Progenitor cell of endocrine pancreas (in vitro differentiated cells): ENCODE measurements at regions not wholly inside any gene's neighbourhood (a gene's known extent, or its start where the extent isn't known, plus 50 kb on each side); places are given as distances from the start of the nearest gene placed in this dataset.

Source experiments
- DNase-seq: peaks from one replicate; pipeline ENCODE4 v3.0.0; 2021; ENCODE audit warnings: low spot score; ENCODE audit not compliant: unreplicated experiment
- H3K27ac Mint-ChIP-seq: 2 replicates; pipeline ENCODE4 v1.8.0; 2021; ENCODE audit warnings: mild to moderate bottlenecking, moderate library complexity, mixed read lengths
- H3K27me3 Mint-ChIP-seq: 2 replicates; pipeline ENCODE4 v1.8.0; 2021; ENCODE audit warnings: mixed read lengths
- H3K36me3 Mint-ChIP-seq: 2 replicates; pipeline ENCODE4 v1.8.0; 2022; ENCODE audit warnings: mixed read lengths; ENCODE audit not compliant: insufficient read depth
- H3K4me1 Mint-ChIP-seq: 2 replicates; pipeline ENCODE4 v1.8.0; 2021; ENCODE audit warnings: low read depth, mixed read lengths
- H3K4me3 Mint-ChIP-seq: 2 replicates; pipeline ENCODE4 v1.8.0; 2021; ENCODE audit warnings: low read depth, mild to moderate bottlenecking, moderate library complexity, mixed read lengths
- H3K9me3 Mint-ChIP-seq: 2 replicates; pipeline ENCODE4 v1.8.0; 2021; ENCODE audit warnings: low read depth, mixed read lengths
- TF ChIP-seq, protein P1 (sequence below): fragments of 200-600 bp; sonication (generic); IDR thresholded peaks from one replicate; pipeline ENCODE4 v1.5.0; 2021; ENCODE audit warnings: antibody characterized with exemption, mild to moderate bottlenecking; ENCODE audit not compliant: unreplicated experiment

DNA sequence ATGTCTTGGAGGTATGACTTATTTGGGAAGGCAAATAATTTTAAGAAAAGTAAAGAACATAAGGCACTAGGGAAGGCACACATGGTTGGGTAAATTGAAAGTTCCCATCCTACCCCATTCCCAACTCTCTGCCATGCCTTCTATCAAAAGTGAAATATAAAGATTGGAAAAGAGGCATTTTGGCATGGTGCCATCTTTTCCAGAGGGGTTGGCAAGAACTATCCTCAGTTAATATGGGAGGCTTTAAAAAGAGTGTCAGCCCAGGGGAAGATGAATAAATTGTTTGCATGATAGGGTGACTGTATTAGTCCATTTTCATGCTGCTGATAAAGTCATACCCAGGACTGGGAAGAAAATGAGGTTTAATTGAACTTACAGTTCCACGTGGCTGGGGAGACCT is 150.8 kb upstream of the BOD1L1 start:
- H3K36me3 Mint-ChIP-seq: no peaks in the 10 kb centered on the region
- no peak overlapping the region for H3K4me3 Mint-ChIP-seq
- no peak overlapping the region for H3K27ac Mint-ChIP-seq
- peaks cover 17% of the 10 kb centered on the region for H3K9me3 Mint-ChIP-seq
- H3K4me1 Mint-ChIP-seq: no peaks in the 10 kb centered on the region
- H3K27me3 Mint-ChIP-seq: no peaks in the 10 kb centered on the region
- TF ChIP-seq, protein P1, sequence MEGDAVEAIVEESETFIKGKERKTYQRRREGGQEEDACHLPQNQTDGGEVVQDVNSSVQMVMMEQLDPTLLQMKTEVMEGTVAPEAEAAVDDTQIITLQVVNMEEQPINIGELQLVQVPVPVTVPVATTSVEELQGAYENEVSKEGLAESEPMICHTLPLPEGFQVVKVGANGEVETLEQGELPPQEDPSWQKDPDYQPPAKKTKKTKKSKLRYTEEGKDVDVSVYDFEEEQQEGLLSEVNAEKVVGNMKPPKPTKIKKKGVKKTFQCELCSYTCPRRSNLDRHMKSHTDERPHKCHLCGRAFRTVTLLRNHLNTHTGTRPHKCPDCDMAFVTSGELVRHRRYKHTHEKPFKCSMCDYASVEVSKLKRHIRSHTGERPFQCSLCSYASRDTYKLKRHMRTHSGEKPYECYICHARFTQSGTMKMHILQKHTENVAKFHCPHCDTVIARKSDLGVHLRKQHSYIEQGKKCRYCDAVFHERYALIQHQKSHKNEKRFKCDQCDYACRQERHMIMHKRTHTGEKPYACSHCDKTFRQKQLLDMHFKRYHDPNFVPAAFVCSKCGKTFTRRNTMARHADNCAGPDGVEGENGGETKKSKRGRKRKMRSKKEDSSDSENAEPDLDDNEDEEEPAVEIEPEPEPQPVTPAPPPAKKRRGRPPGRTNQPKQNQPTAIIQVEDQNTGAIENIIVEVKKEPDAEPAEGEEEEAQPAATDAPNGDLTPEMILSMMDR: no peak
- DNase-seq: no peak

DNA sequence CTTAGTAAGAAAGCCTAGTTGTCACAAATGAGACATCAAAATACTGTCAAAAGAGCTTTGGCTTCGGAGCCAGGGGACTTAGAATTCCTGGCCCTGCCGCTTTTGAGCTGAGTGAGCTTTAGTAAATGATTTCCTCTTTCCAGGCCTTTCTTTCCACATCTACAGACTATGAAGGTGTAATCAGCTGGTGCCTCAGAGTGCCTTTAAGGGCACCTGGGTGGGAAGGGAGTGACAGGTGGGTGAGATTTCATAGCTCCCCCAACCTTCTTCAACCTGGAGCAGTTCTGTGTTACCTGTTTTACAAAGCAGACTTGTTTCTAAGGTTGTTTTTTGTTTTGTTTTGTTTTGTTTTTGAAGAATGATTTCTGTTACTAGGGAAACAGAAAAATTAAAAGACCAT is 154.7 kb upstream of the BOD1L1 start:
- H3K27me3 Mint-ChIP-seq: no peaks in the 10 kb centered on the region
- DNase-seq: no peak
- no peaks in the 10 kb centered on the region for H3K4me1 Mint-ChIP-seq
- peaks cover under 1% of the 10 kb centered on the region for H3K9me3 Mint-ChIP-seq
- no peaks in the 10 kb centered on the region for H3K36me3 Mint-ChIP-seq
- H3K4me3 Mint-ChIP-seq: no peak overlapping the region
- no peak overlapping the region for H3K27ac Mint-ChIP-seq
- TF ChIP-seq, protein P1: no peak

DNA sequence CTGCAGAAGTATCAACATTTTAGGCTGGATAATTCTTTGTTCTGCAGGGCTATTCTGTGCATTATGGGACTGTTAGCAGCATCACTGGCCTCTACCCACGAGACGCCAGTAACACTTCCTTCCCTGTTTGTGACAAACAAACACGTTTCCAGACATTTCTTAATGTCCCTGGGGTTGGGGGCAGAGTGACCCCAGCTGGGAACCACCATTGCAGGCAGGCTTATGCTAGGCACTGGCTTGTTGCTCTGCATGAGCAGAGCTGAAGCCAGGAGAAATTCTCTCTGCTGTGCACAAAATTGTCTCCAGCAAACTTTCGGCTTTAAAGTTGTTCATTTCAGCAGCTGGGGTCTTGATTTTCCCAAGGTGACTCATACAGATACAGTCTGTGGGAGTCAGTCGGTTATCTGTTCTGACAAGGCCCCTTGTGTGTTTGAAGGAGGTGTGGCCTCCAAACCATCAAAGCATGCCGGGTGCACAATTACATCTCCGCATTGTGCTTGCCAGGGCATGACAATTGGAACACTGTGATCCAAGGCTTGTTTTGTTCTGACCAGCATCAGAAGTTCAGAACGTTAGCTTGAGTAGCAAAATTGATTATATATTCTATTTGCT is 156.4 kb upstream of the BOD1L1 start:
- DNase-seq: no peak
- H3K27me3 Mint-ChIP-seq: no peaks in the 10 kb centered on the region
- no peaks in the 10 kb centered on the region for H3K36me3 Mint-ChIP-seq
- TF ChIP-seq, protein P1: no peak
- no peaks in the 10 kb centered on the region for H3K9me3 Mint-ChIP-seq
- no peak overlapping the region for H3K4me3 Mint-ChIP-seq
- H3K4me1 Mint-ChIP-seq: no peaks in the 10 kb centered on the region
- H3K27ac Mint-ChIP-seq: no peak overlapping the region

DNA sequence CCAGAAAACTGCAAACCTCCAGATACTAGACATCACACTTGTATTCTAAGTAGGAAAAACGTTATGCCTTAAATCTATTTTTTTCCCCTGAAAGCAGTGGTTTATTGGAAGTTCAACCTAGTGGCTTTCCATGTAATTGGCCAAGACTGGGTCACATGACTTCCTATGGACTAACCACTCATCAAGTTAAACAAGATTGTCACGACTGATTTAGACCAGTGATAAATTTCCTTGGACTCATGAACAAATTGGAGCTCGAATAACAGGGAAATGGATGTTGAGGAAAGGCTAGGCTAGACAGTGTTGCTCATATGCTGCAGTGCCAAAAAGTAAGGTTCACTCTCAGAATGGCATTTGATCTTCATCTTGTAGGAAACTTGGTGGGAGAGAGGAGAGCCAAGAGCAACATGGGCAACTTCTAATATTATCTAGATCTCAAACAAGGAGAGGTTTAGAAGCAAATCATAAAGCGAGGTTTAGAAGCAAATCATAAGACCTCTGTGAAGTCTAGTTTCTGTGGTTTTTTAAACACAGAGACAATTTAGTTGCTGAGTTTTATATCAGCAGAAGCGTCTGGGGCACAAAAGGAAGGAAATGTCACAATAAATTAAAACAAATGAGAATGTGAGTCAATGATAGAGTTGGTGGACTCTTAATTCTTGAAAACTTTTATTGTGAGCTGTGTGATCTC is 165.6 kb upstream of the BOD1L1 start:
- Mint-ChIP-seq H3K9me3 (peaks cover 2% of the 10 kb centered on the region), H3K27ac (no peak overlapping the region), H3K27me3 (no peaks in the 10 kb centered on the region), H3K4me1 (no peaks in the 10 kb centered on the region), H3K4me3 (no peak overlapping the region), H3K36me3 (no peaks in the 10 kb centered on the region)
- TF ChIP-seq, protein P1: no peak
- no peak for DNase-seq

DNA sequence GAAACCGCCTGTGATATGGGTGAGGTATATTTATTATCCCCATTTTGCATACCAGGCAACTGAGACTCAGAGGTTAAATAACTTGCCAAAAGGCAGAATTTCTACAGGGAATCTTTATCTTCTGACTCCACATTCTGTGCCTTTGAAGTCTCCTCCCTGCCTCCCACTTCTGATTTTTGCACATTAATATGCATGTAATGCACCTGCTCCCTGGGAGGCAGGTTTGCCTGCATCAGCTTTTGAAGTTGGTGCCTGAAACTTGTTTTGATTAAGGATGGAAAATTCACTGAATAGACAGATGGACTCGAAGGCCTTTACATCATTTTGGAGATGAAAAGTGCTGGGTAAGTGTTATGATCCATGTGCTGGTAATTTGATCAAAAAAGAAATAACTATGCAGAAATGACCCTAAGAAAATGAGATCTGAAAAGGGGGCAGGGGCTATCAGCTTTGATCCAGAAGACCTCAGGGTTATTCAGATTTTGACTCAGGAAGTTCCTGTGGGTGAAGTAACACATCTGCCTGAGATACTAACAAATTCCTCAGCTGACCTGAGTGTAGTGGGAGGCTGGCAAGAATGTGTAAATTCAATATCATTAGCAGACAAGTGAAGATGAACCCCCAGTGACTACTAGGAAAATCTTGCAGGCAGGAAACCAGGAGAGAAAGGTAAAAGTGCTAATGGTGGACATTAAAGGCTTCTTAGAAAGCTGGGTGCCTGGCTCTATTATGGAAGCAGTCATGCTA is 167.5 kb upstream of the BOD1L1 start:
- H3K9me3 Mint-ChIP-seq: peaks cover 6% of the 10 kb centered on the region
- H3K27ac Mint-ChIP-seq: no peak overlapping the region
- H3K4me1 Mint-ChIP-seq: no peaks in the 10 kb centered on the region
- TF ChIP-seq, protein P1: no peak
- H3K4me3 Mint-ChIP-seq: no peak overlapping the region
- H3K27me3 Mint-ChIP-seq: no peaks in the 10 kb centered on the region
- DNase-seq: no peak
- no peaks in the 10 kb centered on the region for H3K36me3 Mint-ChIP-seq
